ENCODE measurements at regions not wholly inside any gene's neighbourhood (a gene's known extent, or its start where the extent isn't known, plus 50 kb on each side); places are given as distances from the start of the nearest gene placed in this dataset.

GRCh38 chr2:209236377-209236776, 187.5 kb upstream of the MAP2 start:
- H3K27ac Mint-ChIP-seq (ENCODE audit: unreplicated experiment) = no peak overlapping the region
- Histone ChIP-seq H3K4me3 (ENCODE audit: low read depth, low read length) (no peak overlapping the region), H3K9me3 (no peaks in the 10 kb centered on the region), H3K36me3 (ENCODE audit: control insufficient read depth, insufficient read depth, low read length) (no peaks in the 10 kb centered on the region), H3K27me3 (replicated peaks; ENCODE audit: control insufficient read depth, insufficient read depth, low read length) (no peaks in the 10 kb centered on the region), H3K4me1 (no peaks in the 10 kb centered on the region)
- intact Hi-C loops (cut with micrococcal nuclease; ENCODE audit: unreplicated experiment) = no loop called here
- H3K27me3 Mint-ChIP-seq (ENCODE audit: insufficient read depth, unreplicated experiment) = no peaks in the 10 kb centered on the region
- no peaks in the 10 kb centered on the region for H3K36me3 Mint-ChIP-seq (ENCODE audit: insufficient read depth, unreplicated experiment)
- BruUV-seq (replicated peaks) = no TSS peak
- CTCF ChIA-PET = no interaction called here
- no peak for DNase-seq
- H3K4me3 Mint-ChIP-seq (ENCODE audit: unreplicated experiment) = no peak overlapping the region
- H3K9me3 Mint-ChIP-seq (ENCODE audit: unreplicated experiment) = no peaks in the 10 kb centered on the region
- TF ChIP-seq CTCF (IDR thresholded peaks at IDR 0.05; ENCODE audit: insufficient read depth in 1 of 2, low read depth in 1 of 2, low read length in 1 of 2, severe bottlenecking in 1 of 2, unreplicated experiment in 1 of 2) = no peak
- no peaks in the 10 kb centered on the region for H3K4me1 Mint-ChIP-seq (ENCODE audit: low read depth, unreplicated experiment)
- POLR2A ChIA-PET = no interaction called here

- BruUV-seq (replicated peaks) = no TSS peak
- Histone ChIP-seq H3K4me3 (ENCODE audit: low read depth, low read length) (no peak overlapping the region), H3K27me3 (replicated peaks; ENCODE audit: control insufficient read depth, insufficient read depth, low read length) (no peaks in the 10 kb centered on the region), H3K4me1 (no peaks in the 10 kb centered on the region), H3K36me3 (ENCODE audit: control insufficient read depth, insufficient read depth, low read length) (no peaks in the 10 kb centered on the region), H3K9me3 (no peaks in the 10 kb centered on the region)
- DNase-seq = no peak
- ChIA-PET POLR2A (no interaction called here), CTCF (no interaction called here)
- H3K27ac Mint-ChIP-seq (ENCODE audit: unreplicated experiment) = no peak overlapping the region
- H3K4me3 Mint-ChIP-seq (ENCODE audit: unreplicated experiment) = no peak overlapping the region
- no peaks in the 10 kb centered on the region for H3K36me3 Mint-ChIP-seq (ENCODE audit: insufficient read depth, unreplicated experiment)
- H3K27me3 Mint-ChIP-seq (ENCODE audit: insufficient read depth, unreplicated experiment) = no peaks in the 10 kb centered on the region
- TF ChIP-seq CTCF (IDR thresholded peaks at IDR 0.05; ENCODE audit: insufficient read depth in 1 of 2, low read depth in 1 of 2, low read length in 1 of 2, severe bottlenecking in 1 of 2, unreplicated experiment in 1 of 2) = no peak
- no peaks in the 10 kb centered on the region for H3K4me1 Mint-ChIP-seq (ENCODE audit: low read depth, unreplicated experiment)
- intact Hi-C loops (cut with micrococcal nuclease; ENCODE audit: unreplicated experiment) = no loop called here
- no peaks in the 10 kb centered on the region for H3K9me3 Mint-ChIP-seq (ENCODE audit: unreplicated experiment)
Observed at GRCh38 chr2:209238765-209239584, 184.9 kb upstream of the MAP2 start.

- no TSS peak for BruUV-seq (replicated peaks)
- Mint-ChIP-seq H3K9me3 (ENCODE audit: unreplicated experiment) (no peaks in the 10 kb centered on the region), H3K4me3 (ENCODE audit: unreplicated experiment) (no peak overlapping the region), H3K4me1 (ENCODE audit: low read depth, unreplicated experiment) (no peaks in the 10 kb centered on the region), H3K36me3 (ENCODE audit: insufficient read depth, unreplicated experiment) (no peaks in the 10 kb centered on the region), H3K27me3 (ENCODE audit: insufficient read depth, unreplicated experiment) (peaks cover 4% of the 10 kb centered on the region), H3K27ac (ENCODE audit: unreplicated experiment) (no peak overlapping the region)
- TF ChIP-seq CTCF (IDR thresholded peaks at IDR 0.05; ENCODE audit: insufficient read depth in 1 of 2, low read depth in 1 of 2, low read length in 1 of 2, severe bottlenecking in 1 of 2, unreplicated experiment in 1 of 2) = no peak
- no peak for DNase-seq
- H3K27me3 ChIP-seq (replicated peaks; ENCODE audit: control insufficient read depth, insufficient read depth, low read length) = no peaks in the 10 kb centered on the region
- ChIA-PET POLR2A (no interaction called here), CTCF (no interaction called here)
- H3K4me1 ChIP-seq = no peaks in the 10 kb centered on the region
- H3K36me3 ChIP-seq (ENCODE audit: control insufficient read depth, insufficient read depth, low read length) = no peaks in the 10 kb centered on the region
- H3K9me3 ChIP-seq = no peaks in the 10 kb centered on the region
- no peak overlapping the region for H3K4me3 ChIP-seq (ENCODE audit: low read depth, low read length)
- intact Hi-C loops (cut with micrococcal nuclease; ENCODE audit: unreplicated experiment) = no loop called here
Observed at GRCh38 chr2:209239585-209239938, 184.3 kb upstream of the MAP2 start.
